Fibroblast of the aortic adventitia (primary cell): ENCODE measurements at regions not wholly inside any gene's neighbourhood (a gene's known extent, or its start where the extent isn't known, plus 50 kb on each side); places are given as distances from the start of the nearest gene placed in this dataset.
"Not testable (repeated sequence)": the region's sequence is repeated elsewhere in the genome, so short reads cannot be mapped to it uniquely, and the experiment has no call there.

Experiments
- DNase-seq: peaks from one replicate; pipeline ENCODE4 v3.0.0-alpha.2; 2010; ENCODE audit warnings: low read depth
- H3K4me3 ChIP-seq: 2 replicates; pipeline ENCODE4 v1.5.1; 2011; ENCODE audit warnings: low read depth, mild to moderate bottlenecking, control low read depth, low read length, moderate library complexity
- CTCF ChIP-seq: IDR thresholded peaks from 2 replicates; pipeline ENCODE4 v1.5.1; 2011; ENCODE audit warnings: mild to moderate bottlenecking, low read length, control low read depth, inconsistent platforms; ENCODE audit not compliant: insufficient read depth

GRCh38 chr2:132265595-132265994, 103.8 kb upstream of the ANKRD30BL start:
- H3K4me3 ChIP-seq, DNase-seq: not testable (repeated sequence)

- TF ChIP-seq CTCF, result no peak
- peak; percentile 17 for DNase-seq
- no peak overlapping the region for H3K4me3 ChIP-seq
These were observed 105.3 kb upstream of the ANKRD30BL start for GRCh38 chr2:132267105-132267497.

DNA sequence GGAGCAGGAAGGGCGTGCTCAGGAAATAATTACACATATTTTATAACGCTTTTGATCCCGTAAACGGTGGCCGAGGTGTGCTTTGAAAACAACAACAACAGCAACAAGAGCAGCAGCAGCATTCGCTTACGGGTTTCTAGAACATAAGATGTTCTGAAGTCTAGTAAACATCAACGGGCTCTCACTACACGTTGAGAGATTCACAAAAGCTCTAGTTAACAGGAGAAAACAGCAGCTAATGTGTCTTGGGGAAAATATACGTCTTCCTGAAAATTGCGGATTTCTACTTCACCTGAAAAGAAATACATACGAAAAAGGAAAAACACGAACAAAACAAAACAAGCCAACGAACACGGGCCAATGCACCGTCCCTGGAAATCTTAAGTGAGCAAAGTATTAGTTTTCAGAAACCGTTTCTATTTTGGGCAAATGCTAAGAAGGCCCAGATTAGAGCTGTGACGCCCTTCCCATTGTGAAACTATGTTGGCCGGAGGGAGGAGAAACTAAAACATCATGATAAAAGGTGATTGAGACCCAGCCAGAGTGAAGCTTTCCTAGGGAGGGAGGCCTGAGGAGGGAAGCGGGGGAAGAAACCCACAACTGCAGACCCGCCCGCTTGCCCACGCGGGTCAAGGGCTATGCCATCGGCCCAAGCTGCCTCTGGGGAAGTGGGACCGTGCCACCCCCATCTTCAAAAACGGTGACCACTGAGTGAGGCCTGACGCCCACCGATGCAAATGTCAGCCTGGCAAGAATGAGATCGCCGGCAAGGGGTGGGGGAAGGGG, 105.9 kb upstream of the ANKRD30BL start:
- DNase-seq, result peak; percentile 89
- H3K4me3 ChIP-seq, result peak overlapping the region; percentile 28

GRCh38 chr2:132268284-132268976, 106.7 kb upstream of the ANKRD30BL start:
- H3K4me3 ChIP-seq, result not testable (repeated sequence)

GRCh38 chr2:132268977-132269523, 107.3 kb upstream of the ANKRD30BL start:
- no peak overlapping the region for H3K4me3 ChIP-seq
- no peak for TF ChIP-seq CTCF
- DNase-seq, result no peak

More at GRCh38 chr2:132268284-132268976, 106.7 kb upstream of the ANKRD30BL start:
- DNase-seq, result peak; percentile 72
- peak; percentile 23 for TF ChIP-seq CTCF

- no peak overlapping the region for H3K4me3 ChIP-seq
- no peak for TF ChIP-seq CTCF
- no peak for DNase-seq
These were observed 108.5 kb upstream of the ANKRD30BL start for GRCh38 chr2:132270255-132270654.

GRCh38 chr2:132270981-132271546, 109.3 kb upstream of the ANKRD30BL start:
- no peak for DNase-seq
- TF ChIP-seq CTCF, result no peak
- H3K4me3 ChIP-seq, result no peak overlapping the region

GRCh38 chr2:132271794-132272193, 110.0 kb upstream of the ANKRD30BL start:
- DNase-seq, H3K4me3 ChIP-seq: not testable (repeated sequence)
